ENCODE measurements at regions not wholly inside any gene's neighbourhood (a gene's known extent, or its start where the extent isn't known, plus 50 kb on each side); places are given as distances from the start of the nearest gene placed in this dataset.

DNA sequence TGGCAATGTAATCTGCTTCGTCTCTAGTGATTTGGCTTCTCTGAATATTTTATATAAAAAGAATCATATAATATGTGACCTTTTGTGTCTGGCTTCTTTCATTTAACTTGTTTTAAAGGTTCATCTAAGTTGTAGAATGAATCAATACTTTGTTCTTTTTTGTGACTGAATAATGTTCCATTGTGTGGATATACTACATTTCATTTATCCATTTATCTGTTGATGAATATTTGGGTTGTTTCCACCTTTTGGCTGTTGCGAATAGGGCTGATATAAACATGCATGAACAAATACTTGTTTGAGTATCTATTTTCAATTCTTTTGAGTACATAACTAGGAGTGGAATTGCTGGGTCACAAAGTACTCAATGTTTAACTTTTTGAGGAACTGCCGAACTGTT is 63.8 kb upstream of the TNP1 start:
- no peak for ATAC-seq
- H3K27me3 Mint-ChIP-seq: peaks cover 14% of the 10 kb centered on the region

DNA sequence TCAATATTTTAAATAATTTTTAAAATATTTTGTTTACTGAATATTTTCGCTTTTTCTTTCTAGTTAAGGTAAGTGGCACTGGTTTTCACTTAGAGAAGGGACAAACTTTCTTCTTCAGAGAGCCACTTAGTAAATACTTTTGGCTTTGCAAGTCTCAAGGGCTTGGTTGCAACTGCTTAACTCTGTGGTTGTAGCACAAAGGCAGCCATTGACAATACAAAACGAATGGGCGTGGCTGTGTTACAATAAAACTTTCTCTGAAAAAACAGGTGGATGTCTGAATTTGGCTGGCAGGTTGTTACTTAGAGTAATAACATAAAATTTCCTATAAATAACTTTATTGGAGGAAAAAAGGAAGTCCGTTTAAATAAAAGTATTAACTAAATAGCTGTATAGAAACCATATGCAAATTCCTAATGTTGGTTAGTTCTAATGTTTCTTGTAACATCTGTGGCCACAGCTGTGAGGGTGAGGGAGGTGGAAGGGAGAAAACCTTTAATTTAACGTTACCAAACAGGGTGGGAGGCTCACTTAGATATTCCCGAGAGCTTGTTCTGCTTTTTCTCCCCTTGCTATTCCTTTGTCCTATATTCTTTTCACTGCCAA is 62.4 kb upstream of the TNP1 start:
- Mint-ChIP-seq H3K4me3 (no peak overlapping the region), H3K36me3 (ENCODE audit: low read depth) (no peaks in the 10 kb centered on the region), H3K27ac (no peak overlapping the region), H3K4me1 (no peaks in the 10 kb centered on the region), H3K27me3 (peaks cover 14% of the 10 kb centered on the region)
- H3K9me3 ChIP-seq (ENCODE audit: control insufficient read depth, low read length, poor library complexity, severe bottlenecking): no peaks in the 10 kb centered on the region
- DNase-seq (no peak), ATAC-seq (no peak)

More for the DNA sequence above, 63.8 kb upstream of the TNP1 start:
- no peaks in the 10 kb centered on the region for H3K9me3 ChIP-seq (ENCODE audit: control insufficient read depth, low read length, poor library complexity, severe bottlenecking)
- H3K4me1 Mint-ChIP-seq: no peaks in the 10 kb centered on the region
- no peak overlapping the region for H3K27ac Mint-ChIP-seq
- DNase-seq: no peak
- no peak overlapping the region for H3K4me3 Mint-ChIP-seq
- no peaks in the 10 kb centered on the region for H3K36me3 Mint-ChIP-seq (ENCODE audit: low read depth)

DNA sequence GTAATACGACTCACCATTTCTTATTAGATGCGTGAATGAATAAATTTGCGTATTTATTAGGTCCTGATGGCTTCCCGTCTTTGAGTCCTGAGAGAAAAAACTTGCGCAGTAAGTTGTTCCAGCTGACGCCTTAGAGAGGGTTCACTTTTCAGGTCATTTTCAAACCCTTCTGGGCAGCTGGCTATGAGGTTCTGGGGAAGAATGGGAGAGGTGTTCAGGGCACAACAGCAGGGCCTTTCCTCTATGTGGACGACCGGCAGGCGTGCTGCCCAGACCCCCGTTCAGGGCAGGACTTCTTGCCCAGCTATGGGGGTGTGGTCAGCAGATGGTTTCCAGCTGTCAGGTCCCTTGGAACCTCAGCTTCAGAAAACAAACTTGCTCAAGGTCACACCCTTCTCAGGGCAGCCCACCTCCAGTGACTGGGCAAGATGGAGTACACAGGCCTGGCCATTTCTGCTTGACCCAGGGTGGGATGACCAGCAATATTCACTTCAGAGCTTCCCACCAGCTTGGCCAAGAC is 61.1 kb upstream of the TNP1 start:
- no peaks in the 10 kb centered on the region for H3K36me3 Mint-ChIP-seq (ENCODE audit: low read depth)

DNA sequence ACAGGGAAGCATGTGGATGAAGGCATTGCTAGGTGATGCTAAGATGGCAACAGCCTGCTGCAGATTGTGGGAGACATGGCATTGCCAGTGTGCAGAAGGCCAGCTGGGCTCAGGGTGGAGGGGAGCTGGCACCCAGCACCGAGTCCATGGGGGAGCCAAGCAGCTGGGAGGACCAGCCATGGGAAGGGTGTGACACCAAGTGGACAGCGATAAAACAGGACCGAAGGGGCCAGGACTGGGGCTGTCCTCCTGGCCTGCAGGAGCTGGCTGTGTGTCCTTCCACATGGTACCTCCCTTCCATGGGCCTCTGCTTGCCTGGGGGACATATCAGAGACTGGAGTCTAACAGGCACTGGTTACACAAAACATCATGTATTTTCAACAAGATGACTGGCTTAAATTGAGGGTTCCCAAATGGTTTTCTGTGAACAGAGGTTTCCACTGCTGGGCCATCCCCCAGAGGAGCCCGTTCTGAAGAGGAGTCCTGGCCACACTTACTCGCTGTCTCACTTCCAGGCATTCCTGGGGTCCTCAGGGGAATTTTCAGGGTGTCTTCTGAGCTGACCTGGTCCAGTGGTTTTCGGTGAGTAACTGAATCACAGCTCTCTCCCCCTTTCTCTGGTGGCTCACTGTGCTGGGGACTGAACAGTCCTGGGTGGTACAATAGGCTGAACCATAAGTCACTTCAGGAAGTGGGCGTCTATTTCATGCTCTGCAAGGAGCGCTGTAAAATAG is 60.4 kb upstream of the TNP1 start:
- ATAC-seq (no peak), DNase-seq (no peak)
- H3K9me3 ChIP-seq (ENCODE audit: control insufficient read depth, low read length, poor library complexity, severe bottlenecking): no peaks in the 10 kb centered on the region
- Mint-ChIP-seq H3K27ac (no peak overlapping the region), H3K4me3 (no peak overlapping the region), H3K27me3 (peaks cover 10% of the 10 kb centered on the region), H3K36me3 (ENCODE audit: low read depth) (no peaks in the 10 kb centered on the region), H3K4me1 (no peaks in the 10 kb centered on the region)

More for the DNA sequence above, 61.1 kb upstream of the TNP1 start:
- Mint-ChIP-seq H3K4me3 (no peak overlapping the region), H3K4me1 (no peaks in the 10 kb centered on the region), H3K27ac (no peak overlapping the region), H3K27me3 (peaks cover 15% of the 10 kb centered on the region)
- DNase-seq (no peak), ATAC-seq (no peak)
- H3K9me3 ChIP-seq (ENCODE audit: control insufficient read depth, low read length, poor library complexity, severe bottlenecking): no peaks in the 10 kb centered on the region

DNA sequence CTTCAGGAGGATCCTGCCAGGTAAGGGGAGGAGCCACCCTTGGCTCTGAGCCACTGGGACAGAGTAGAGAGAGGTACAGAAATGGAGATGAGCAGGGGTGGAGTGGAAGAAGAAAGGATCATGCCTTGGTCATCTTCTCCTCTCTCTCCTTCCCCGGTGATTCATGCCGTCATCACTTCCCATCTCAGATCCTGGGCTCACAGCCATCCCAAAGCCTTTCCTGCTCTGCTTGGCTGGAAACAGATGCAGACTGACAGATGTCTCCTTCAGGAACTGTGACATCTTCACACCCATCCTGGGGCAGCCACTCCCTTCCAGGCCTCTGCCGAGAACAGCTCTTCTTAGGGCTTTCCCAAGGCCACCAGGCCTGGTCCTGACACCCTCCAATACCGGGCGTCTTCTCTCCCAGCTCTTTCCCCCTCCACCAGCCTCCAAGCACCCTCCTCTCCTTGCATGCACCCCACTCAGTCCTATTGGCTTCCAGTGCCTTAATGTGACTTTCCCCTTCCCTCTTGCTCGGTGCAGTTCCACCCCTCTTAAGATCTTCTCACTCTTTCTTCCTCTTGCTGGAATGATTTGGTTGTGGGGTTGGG is 58.3 kb upstream of the TNP1 start:
- H3K9me3 ChIP-seq (ENCODE audit: control insufficient read depth, low read length, poor library complexity, severe bottlenecking): no peaks in the 10 kb centered on the region
- H3K27ac Mint-ChIP-seq: no peak overlapping the region
- no peaks in the 10 kb centered on the region for H3K36me3 Mint-ChIP-seq (ENCODE audit: low read depth)
- peaks cover 6% of the 10 kb centered on the region for H3K27me3 Mint-ChIP-seq
- DNase-seq (no peak), ATAC-seq (no peak)
- no peak overlapping the region for H3K4me3 Mint-ChIP-seq
- H3K4me1 Mint-ChIP-seq: no peaks in the 10 kb centered on the region

DNA sequence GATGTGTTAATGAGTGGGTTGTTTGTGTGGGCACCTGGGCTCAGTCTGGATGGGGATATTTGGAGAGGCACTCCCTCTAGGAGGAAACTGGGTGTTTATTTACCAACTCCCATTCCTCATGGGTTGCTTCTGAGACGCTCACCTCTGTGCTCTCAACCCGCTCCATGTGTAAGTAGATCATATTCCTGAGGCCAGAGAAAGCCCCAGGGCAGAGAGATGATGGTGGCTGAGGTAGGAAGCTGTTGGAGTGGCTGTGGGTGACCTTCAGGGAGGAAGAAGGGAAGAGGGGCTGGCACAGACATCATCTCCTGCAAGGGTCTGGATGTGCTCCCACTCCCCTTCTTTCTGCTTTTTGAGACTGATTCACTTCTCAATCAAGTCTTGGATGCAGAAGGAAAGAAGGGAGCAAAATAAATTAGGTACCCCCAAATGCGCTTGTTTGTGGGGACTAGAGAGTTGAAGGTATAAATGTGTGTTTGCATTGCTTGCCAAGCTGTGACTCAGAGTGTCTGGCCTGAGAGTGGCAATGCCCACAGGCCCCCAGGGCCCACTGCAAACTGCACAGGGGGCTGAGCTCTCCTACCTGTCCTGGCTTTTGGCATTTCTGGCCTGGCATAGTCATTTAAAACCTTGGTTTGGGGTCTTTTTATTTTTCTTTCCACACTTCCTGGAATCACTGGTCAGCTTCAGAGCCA is 57.2 kb upstream of the TNP1 start:
- Mint-ChIP-seq H3K27ac (no peak overlapping the region), H3K36me3 (ENCODE audit: low read depth) (no peaks in the 10 kb centered on the region), H3K4me3 (no peak overlapping the region), H3K4me1 (no peaks in the 10 kb centered on the region), H3K27me3 (peaks cover 6% of the 10 kb centered on the region)
- H3K9me3 ChIP-seq (ENCODE audit: control insufficient read depth, low read length, poor library complexity, severe bottlenecking): no peaks in the 10 kb centered on the region
- DNase-seq: no peak
- no peak for ATAC-seq

DNA sequence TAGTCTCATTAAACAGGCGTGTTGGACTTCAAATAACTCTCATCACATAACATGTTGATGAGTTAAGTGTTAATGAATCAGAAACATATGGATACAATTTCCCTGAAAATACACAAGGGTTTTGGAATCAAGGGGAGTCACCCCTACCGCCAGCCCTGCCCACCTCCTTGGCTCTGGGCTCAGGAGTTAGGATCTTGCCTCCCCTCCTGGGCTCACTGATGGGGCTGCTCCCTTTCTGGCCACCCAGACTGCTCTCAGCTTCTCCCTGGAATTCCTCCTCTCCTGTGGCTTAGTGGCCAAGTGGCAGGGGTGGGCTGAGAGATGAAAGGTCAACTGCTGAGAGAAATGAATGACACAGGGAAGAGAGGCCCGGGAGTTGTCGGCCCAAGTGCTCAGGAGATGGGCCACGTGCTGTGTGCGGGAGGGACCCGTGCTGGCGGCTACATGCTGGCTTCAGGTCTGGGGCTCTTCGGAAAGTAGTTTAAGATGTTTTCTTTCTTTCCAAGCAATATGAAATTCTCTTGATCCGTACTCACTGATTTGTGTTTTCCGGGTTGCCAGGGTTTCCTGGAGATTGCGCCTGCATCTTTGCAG is 55.8 kb upstream of the TNP1 start:
- Mint-ChIP-seq H3K27ac (no peak overlapping the region), H3K4me1 (no peaks in the 10 kb centered on the region), H3K36me3 (ENCODE audit: low read depth) (no peaks in the 10 kb centered on the region), H3K27me3 (peaks cover 9% of the 10 kb centered on the region), H3K4me3 (no peak overlapping the region)
- H3K9me3 ChIP-seq (ENCODE audit: control insufficient read depth, low read length, poor library complexity, severe bottlenecking): no peaks in the 10 kb centered on the region
- ATAC-seq (no peak), DNase-seq (no peak)

DNA sequence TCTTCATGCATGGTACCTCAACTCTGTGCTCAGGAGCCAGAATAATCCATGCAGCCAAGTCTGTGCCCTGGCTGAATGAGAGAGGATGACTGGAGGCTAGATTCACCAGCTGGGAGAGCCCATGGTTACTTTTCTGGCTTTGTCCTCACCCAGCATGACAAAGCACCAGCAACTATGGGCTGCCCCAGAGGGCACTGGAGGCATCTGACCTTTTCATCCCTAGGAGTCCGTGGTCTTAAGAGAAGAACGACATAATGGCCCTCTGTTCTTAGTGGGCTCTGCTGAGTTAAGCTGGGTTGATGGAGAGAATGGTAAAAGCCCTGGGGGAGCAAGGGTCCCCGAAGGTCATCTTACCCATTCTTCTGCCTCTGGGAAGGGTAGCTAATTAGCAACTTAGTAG is 54.6 kb upstream of the TNP1 start:
- H3K9me3 ChIP-seq (ENCODE audit: control insufficient read depth, low read length, poor library complexity, severe bottlenecking): no peaks in the 10 kb centered on the region
- Mint-ChIP-seq H3K27ac (no peak overlapping the region), H3K27me3 (peaks cover 19% of the 10 kb centered on the region), H3K4me1 (no peaks in the 10 kb centered on the region), H3K4me3 (no peak overlapping the region), H3K36me3 (ENCODE audit: low read depth) (no peaks in the 10 kb centered on the region)
- DNase-seq: no peak
- ATAC-seq: no peak

DNA sequence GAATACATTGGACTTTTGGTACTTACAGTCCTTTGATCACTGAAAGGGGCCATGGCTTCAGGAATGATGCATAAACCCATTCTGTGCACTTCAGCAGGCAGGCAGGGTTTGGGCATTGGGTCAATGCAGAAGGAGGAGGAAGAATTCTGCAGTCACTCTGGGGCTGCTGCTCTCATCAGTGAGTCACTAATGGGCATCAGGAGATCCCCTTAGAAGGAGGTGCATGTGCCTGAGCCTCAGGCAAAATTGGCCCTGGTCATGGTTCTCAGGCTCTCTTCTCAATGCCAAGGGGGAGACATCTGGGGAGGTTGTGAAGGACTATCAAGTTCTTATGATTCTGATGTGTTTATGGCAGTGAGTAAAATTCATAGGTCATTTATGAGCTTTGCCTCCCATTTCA is 52.0 kb upstream of the TNP1 start:
- H3K9me3 ChIP-seq (ENCODE audit: control insufficient read depth, low read length, poor library complexity, severe bottlenecking): no peaks in the 10 kb centered on the region
- Mint-ChIP-seq H3K4me3 (no peak overlapping the region), H3K36me3 (ENCODE audit: low read depth) (no peaks in the 10 kb centered on the region), H3K27me3 (peaks cover 20% of the 10 kb centered on the region), H3K4me1 (no peaks in the 10 kb centered on the region), H3K27ac (no peak overlapping the region)
- DNase-seq: no peak
- no peak for ATAC-seq

DNA sequence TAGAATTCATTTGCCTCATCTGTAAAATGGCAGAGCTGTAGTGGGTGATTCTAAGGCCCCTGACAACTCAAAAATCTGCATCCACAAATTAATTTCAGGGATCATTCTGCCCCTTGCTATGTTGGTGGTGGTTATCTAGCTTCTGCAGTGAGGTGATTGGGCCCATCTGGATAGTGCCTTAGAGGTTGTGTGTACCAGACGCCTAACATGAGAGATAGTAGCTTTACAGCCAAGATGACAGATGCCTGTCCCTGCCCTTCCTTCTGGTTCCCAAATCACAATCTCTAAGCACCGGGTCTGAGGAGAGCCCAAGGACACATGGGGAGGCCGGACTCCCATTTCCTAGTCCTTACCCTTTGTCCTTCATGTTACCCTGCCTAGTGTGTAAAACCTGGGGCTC is 51.1 kb upstream of the TNP1 start:
- H3K27me3 Mint-ChIP-seq: peaks cover 15% of the 10 kb centered on the region
- no peak for DNase-seq
- H3K4me1 Mint-ChIP-seq: no peaks in the 10 kb centered on the region
- no peak overlapping the region for H3K4me3 Mint-ChIP-seq
- ATAC-seq: no peak
- H3K27ac Mint-ChIP-seq: no peak overlapping the region
- H3K9me3 ChIP-seq (ENCODE audit: control insufficient read depth, low read length, poor library complexity, severe bottlenecking): no peaks in the 10 kb centered on the region
- no peaks in the 10 kb centered on the region for H3K36me3 Mint-ChIP-seq (ENCODE audit: low read depth)

DNA sequence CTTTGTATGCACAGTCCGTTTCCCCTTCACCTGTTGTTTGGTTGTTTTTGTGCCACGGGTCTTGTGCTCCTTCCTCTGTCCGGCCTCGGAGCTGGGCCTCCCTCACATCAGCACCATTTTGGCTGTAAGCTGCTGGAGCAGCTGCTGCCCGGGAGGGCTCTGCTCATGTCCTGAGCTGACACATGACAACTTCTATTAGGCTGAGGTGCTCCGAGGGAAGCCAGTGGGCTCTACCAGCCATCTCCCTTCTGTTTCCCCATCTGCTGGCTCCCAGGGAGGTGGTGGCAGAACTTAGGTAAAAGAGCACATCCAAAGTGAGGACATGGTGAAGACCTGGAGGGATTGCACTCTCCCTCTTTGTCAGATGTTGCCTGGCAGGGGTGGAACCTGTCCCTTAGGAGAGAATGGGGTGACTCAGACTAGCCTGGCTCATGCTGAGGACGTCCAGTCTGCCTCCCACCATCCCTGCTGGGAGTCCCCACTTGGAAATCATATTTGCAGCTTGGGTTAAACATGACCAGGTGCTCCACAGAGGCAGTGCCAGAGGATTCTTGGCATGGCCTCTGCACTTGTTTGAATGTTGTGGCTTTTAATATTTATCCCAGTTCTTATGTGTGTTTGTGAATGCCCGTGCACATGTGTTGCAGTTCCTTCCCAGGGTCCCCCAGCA is 49.8 kb upstream of the TNP1 start:
- Mint-ChIP-seq H3K36me3 (ENCODE audit: low read depth) (no peaks in the 10 kb centered on the region), H3K4me3 (no peak overlapping the region), H3K27me3 (peaks cover 15% of the 10 kb centered on the region), H3K27ac (no peak overlapping the region), H3K4me1 (no peaks in the 10 kb centered on the region)
- no peaks in the 10 kb centered on the region for H3K9me3 ChIP-seq (ENCODE audit: control insufficient read depth, low read length, poor library complexity, severe bottlenecking)
- DNase-seq (no peak), ATAC-seq (no peak)
